ENCODE measurements at regions not wholly inside any gene's neighbourhood (a gene's known extent, or its start where the extent isn't known, plus 50 kb on each side); places are given as distances from the start of the nearest gene placed in this dataset.

DNA sequence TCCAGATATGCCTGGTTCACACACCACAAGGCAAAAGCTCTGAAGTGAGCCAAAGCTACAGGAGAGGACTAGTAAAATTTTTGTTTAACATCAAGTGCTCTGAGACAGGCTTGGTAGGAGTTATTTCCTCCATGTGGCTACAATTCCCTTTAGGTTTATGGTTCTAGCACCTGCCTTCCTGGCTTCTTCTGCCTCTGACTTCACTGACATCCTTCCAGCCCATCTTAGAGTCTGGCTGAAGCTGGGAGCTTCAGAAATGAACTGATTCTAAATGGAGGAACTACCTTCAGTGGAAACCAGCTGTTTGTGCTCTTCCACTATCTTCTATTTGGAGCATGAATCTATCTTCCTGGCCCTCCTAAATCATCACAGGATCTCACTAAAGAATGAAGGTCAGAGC is 215.3 kb upstream of the FBXL7 start:
- H3K27ac ChIP-seq (ENCODE audit: insufficient read depth, low read depth, low read length), result no peak overlapping the region
- CTCF ChIA-PET, result no interaction called here
- FAIRE-seq (no peak), DNase-seq (ENCODE audit: low read depth, low spot score) (no peak)
- no peak overlapping the region for H3K9ac ChIP-seq (replicated peaks; ENCODE audit: extremely low read depth, insufficient read depth, low read length)
- dilution Hi-C loops (cut with MboI; ENCODE audit: extremely low pct_ligation_motif_present, low sequenced_read_pairs) (no loop called here), intact Hi-C loops (cut with micrococcal nuclease) (loop anchor here (5.0 kb wide), 1 partner anchor 538 kb away; no protein-coding TSS in a partner anchor)
- H3K36me3 ChIP-seq (ENCODE audit: control insufficient read depth in 2 of 2, extremely low read depth in 1 of 2, insufficient read depth in 2 of 2, low read length in 2 of 2), result no peaks in the 10 kb centered on the region
- H3K4me2 ChIP-seq (ENCODE audit: insufficient read depth, low read length), result no peak overlapping the region
- BruUV-seq (replicated peaks), result no TSS peak
- POLR2A ChIA-PET, result no interaction called here
- no peaks in the 10 kb centered on the region for H4K20me1 ChIP-seq (replicated peaks; ENCODE audit: control insufficient read depth, extremely low read depth, insufficient read depth, low read length)
- H3K9me1 ChIP-seq (replicated peaks; ENCODE audit: control insufficient read depth, extremely low read depth, insufficient read depth, low read length), result no peaks in the 10 kb centered on the region
- H3K4me3 ChIP-seq (replicated peaks in 1 of 3; ENCODE audit: insufficient read depth in 1 of 3, low read depth in 1 of 3, low read length in 3 of 3), result no peak overlapping the region
- H3K9me3 ChIP-seq (replicated peaks; ENCODE audit: control insufficient read depth, insufficient read depth, low read length), result no peaks in the 10 kb centered on the region
- H2AFZ ChIP-seq (ENCODE audit: low read depth, low read length), result no peak overlapping the region
- TF ChIP-seq, protein P1, sequence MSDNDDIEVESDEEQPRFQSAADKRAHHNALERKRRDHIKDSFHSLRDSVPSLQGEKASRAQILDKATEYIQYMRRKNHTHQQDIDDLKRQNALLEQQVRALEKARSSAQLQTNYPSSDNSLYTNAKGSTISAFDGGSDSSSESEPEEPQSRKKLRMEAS (IDR thresholded peaks at IDR 0.05; ENCODE audit: insufficient read depth, insufficient read length), result no peak
- no peak for TF ChIP-seq EZH2 (IDR thresholded peaks at IDR 0.05; ENCODE audit: borderline replicate concordance, low read depth, low read length, severe bottlenecking)
- TF ChIP-seq GATA2 (IDR thresholded peaks at IDR 0.05; ENCODE audit: insufficient read depth, insufficient read length, low read depth, low read length), result no peak
- no peak for TF ChIP-seq JUN (IDR thresholded peaks at IDR 0.05; ENCODE audit: borderline replicate concordance, insufficient read depth, insufficient read length, low read depth)
- TF ChIP-seq, protein P2, sequence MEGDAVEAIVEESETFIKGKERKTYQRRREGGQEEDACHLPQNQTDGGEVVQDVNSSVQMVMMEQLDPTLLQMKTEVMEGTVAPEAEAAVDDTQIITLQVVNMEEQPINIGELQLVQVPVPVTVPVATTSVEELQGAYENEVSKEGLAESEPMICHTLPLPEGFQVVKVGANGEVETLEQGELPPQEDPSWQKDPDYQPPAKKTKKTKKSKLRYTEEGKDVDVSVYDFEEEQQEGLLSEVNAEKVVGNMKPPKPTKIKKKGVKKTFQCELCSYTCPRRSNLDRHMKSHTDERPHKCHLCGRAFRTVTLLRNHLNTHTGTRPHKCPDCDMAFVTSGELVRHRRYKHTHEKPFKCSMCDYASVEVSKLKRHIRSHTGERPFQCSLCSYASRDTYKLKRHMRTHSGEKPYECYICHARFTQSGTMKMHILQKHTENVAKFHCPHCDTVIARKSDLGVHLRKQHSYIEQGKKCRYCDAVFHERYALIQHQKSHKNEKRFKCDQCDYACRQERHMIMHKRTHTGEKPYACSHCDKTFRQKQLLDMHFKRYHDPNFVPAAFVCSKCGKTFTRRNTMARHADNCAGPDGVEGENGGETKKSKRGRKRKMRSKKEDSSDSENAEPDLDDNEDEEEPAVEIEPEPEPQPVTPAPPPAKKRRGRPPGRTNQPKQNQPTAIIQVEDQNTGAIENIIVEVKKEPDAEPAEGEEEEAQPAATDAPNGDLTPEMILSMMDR (IDR thresholded peaks at IDR 0.05; ENCODE audit: extremely low read depth in 1 of 2, insufficient read depth in 1 of 2, low read depth in 1 of 2, low read length in 2 of 2), result no peak
- no peak for TF ChIP-seq POLR2AphosphoS5 (IDR thresholded peaks at IDR 0.05; ENCODE audit: insufficient read depth, low read depth, low read length)
- TF ChIP-seq MYC (IDR thresholded peaks at IDR 0.05; ENCODE audit: low read depth, low read length), result no peak
- TF ChIP-seq FOS (IDR thresholded peaks at IDR 0.05; ENCODE audit: borderline replicate concordance, insufficient read depth, low read length), result no peak
- TF ChIP-seq POLR2A (IDR thresholded peaks at IDR 0.05; ENCODE audit: low read depth, low read length), result no peak
- peaks cover 2% of the 10 kb centered on the region for H3K4me1 ChIP-seq (ENCODE audit: control insufficient read depth, extremely low read depth, insufficient read depth, low read length)
- no peaks in the 10 kb centered on the region for H3K27me3 ChIP-seq (ENCODE audit: control insufficient read depth in 2 of 2, insufficient read depth in 2 of 2, low read length in 2 of 2)
- no peaks in the 10 kb centered on the region for H3K79me2 ChIP-seq (ENCODE audit: control insufficient read depth, insufficient read depth, low read length)

All from endothelial cell of umbilical vein (primary cell).